DOHH2 (cell line): ENCODE measurements at regions not wholly inside any gene's neighbourhood (a gene's known extent, or its start where the extent isn't known, plus 50 kb on each side); places are given as distances from the start of the nearest gene placed in this dataset.

Experiments used
- H3F3A ChIP-seq: fragments of 200-600 bp; sonication (generic), shearing (Covaris generic); 2 replicates; pipeline ENCODE4 v1.6.0; 2016; ENCODE audit warnings: antibody characterized with exemption, mild to moderate bottlenecking; ENCODE audit not compliant: control insufficient read depth, insufficient read depth
- H3K27ac ChIP-seq: fragments of 200-600 bp; sonication (generic); 2 replicates; pipeline ENCODE4 v1.5.1; 2014; ENCODE audit warnings: low read depth, mild to moderate bottlenecking, low read length, moderate library complexity
- H3K27me3 ChIP-seq: fragments of 200-600 bp; sonication (generic); 2 replicates; pipeline ENCODE4 v1.6.1; 2014; ENCODE audit warnings: mild to moderate bottlenecking, low read length, mixed read lengths; ENCODE audit not compliant: control insufficient read depth
- H3K36me3 ChIP-seq: fragments of 200-600 bp; sonication (generic); 2 replicates; pipeline ENCODE4 v1.6.1; 2014; ENCODE audit warnings: mild to moderate bottlenecking, low read length, moderate library complexity, mixed read lengths; ENCODE audit not compliant: control insufficient read depth
- H3K4me1 ChIP-seq: fragments of 200-600 bp; sonication (generic); 2 replicates; pipeline ENCODE4 v1.6.1; 2014; ENCODE audit warnings: mild to moderate bottlenecking, low read length, mixed read lengths; ENCODE audit not compliant: control insufficient read depth
- H3K4me2 ChIP-seq: fragments of 200-600 bp; sonication (generic); 2 replicates; pipeline ENCODE4 v1.6.0; 2014; ENCODE audit warnings: mild to moderate bottlenecking, low read length, moderate library complexity
- H3K4me3 ChIP-seq: fragments of 200-600 bp; sonication (generic); 2 replicates; pipeline ENCODE4 v1.5.1; 2014; ENCODE audit warnings: mild to moderate bottlenecking, low read length, mixed read lengths
- H3K79me2 ChIP-seq: fragments of 200-600 bp; sonication (generic); 2 replicates; pipeline ENCODE4 v1.6.1; 2014; ENCODE audit warnings: mild to moderate bottlenecking, low read length, mixed read lengths; ENCODE audit not compliant: control insufficient read depth
- H3K9me2 ChIP-seq: fragments of 200-600 bp; sonication (generic); replicated peaks from 2 replicates; pipeline ENCODE4 v1.6.1; 2014; ENCODE audit warnings: mild to moderate bottlenecking, low read length, mixed read lengths; ENCODE audit not compliant: control insufficient read depth
- H3K9me3 ChIP-seq: fragments of 200-600 bp; sonication (generic); 2 replicates; pipeline ENCODE4 v1.6.1; 2014; ENCODE audit warnings: antibody characterized with exemption, low read length, mixed read lengths; ENCODE audit not compliant: control insufficient read depth, insufficient read depth
- H4K20me1 ChIP-seq: fragments of 200-600 bp; sonication (generic); 2 replicates; pipeline ENCODE4 v1.6.0; 2014; ENCODE audit warnings: low read depth, mild to moderate bottlenecking, antibody characterized with exemption, low read length, moderate library complexity; ENCODE audit not compliant: control insufficient read depth, insufficient read depth
- EZH2phosphoT487 ChIP-seq: fragments of 200-600 bp; sonication (generic); IDR thresholded peaks from 2 replicates; pipeline ENCODE4 v1.6.1; 2017; ENCODE audit warnings: borderline replicate concordance, mild to moderate bottlenecking, antibody characterized with exemption, low read length, moderate library complexity, mixed read lengths
- TF ChIP-seq, protein P1 (sequence below): fragments of 200-600 bp; sonication (generic); IDR thresholded peaks from one replicate; pipeline ENCODE4 v1.5.1; 2014; ENCODE audit warnings: antibody characterized with exemption, mild to moderate bottlenecking, low read depth, low read length; ENCODE audit not compliant: poor library complexity, severe bottlenecking

GRCh38 chrX:116031331-116031730 is 139.2 kb upstream of the AGTR2 start:
- no peaks in the 10 kb centered on the region for H3K9me3 ChIP-seq
- H3K4me1 ChIP-seq, result no peaks in the 10 kb centered on the region
- H3K4me2 ChIP-seq, result no peak overlapping the region
- no peaks in the 10 kb centered on the region for H3K79me2 ChIP-seq
- H3K27me3 ChIP-seq, result no peaks in the 10 kb centered on the region
- no peak overlapping the region for H3K4me3 ChIP-seq
- H3F3A ChIP-seq, result no peaks in the 10 kb centered on the region
- no peaks in the 10 kb centered on the region for H3K36me3 ChIP-seq
- H3K9me2 ChIP-seq, result no peaks in the 10 kb centered on the region
- H3K27ac ChIP-seq, result no peak overlapping the region
- H4K20me1 ChIP-seq, result no peaks in the 10 kb centered on the region
- no peak for TF ChIP-seq EZH2phosphoT487
- TF ChIP-seq, protein P1, sequence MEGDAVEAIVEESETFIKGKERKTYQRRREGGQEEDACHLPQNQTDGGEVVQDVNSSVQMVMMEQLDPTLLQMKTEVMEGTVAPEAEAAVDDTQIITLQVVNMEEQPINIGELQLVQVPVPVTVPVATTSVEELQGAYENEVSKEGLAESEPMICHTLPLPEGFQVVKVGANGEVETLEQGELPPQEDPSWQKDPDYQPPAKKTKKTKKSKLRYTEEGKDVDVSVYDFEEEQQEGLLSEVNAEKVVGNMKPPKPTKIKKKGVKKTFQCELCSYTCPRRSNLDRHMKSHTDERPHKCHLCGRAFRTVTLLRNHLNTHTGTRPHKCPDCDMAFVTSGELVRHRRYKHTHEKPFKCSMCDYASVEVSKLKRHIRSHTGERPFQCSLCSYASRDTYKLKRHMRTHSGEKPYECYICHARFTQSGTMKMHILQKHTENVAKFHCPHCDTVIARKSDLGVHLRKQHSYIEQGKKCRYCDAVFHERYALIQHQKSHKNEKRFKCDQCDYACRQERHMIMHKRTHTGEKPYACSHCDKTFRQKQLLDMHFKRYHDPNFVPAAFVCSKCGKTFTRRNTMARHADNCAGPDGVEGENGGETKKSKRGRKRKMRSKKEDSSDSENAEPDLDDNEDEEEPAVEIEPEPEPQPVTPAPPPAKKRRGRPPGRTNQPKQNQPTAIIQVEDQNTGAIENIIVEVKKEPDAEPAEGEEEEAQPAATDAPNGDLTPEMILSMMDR, result no peak
